Neural cell (in vitro differentiated cells): ENCODE measurements at regions not wholly inside any gene's neighbourhood (a gene's known extent, or its start where the extent isn't known, plus 50 kb on each side); places are given as distances from the start of the nearest gene placed in this dataset.

Experiments
- CTCF ChIP-seq: fragments of 450-650 bp; IDR thresholded peaks from 2 replicates; pipeline ENCODE4 v1.5.1; 2014; ENCODE audit warnings: antibody characterized with exemption, mild to moderate bottlenecking, moderate library complexity; ENCODE audit not compliant: poor library complexity, severe bottlenecking
- MXI1 ChIP-seq: fragments of 450-650 bp; conservative IDR thresholded peaks from 2 replicates; pipeline ENCODE4 v1.6.1; 2014; ENCODE audit warnings: antibody characterized with exemption, mild to moderate bottlenecking; ENCODE audit not compliant: poor library complexity, severe bottlenecking
- RAD21 ChIP-seq: fragments of 450-650 bp; conservative IDR thresholded peaks from 2 replicates; pipeline ENCODE4 v1.6.1; 2014; ENCODE audit warnings: antibody characterized with exemption, mild to moderate bottlenecking, moderate library complexity
- REST ChIP-seq: IDR thresholded peaks from 2 replicates; pipeline ENCODE4 v1.6.1; 2012; ENCODE audit warnings: borderline replicate concordance
- TAF1 ChIP-seq: IDR thresholded peaks from 2 replicates; pipeline ENCODE4 v1.6.1; 2012; ENCODE audit warnings: low read depth

- TF ChIP-seq MXI1 = no peak
- TF ChIP-seq CTCF = no peak
- no peak for TF ChIP-seq REST
- no peak for TF ChIP-seq RAD21
- no peak for TF ChIP-seq TAF1
These were observed 134.8 kb downstream of the CCDC59 start for GRCh38 chr12:82223426-82223825.
